SH-SY5Y (cell line): ENCODE measurements at regions not wholly inside any gene's neighbourhood (a gene's known extent, or its start where the extent isn't known, plus 50 kb on each side); places are given as distances from the start of the nearest gene placed in this dataset.

ENCODE experiments used
- GATA2 ChIP-seq: IDR thresholded peaks from 2 replicates; pipeline ENCODE4 v1.6.1; 2011; ENCODE audit warnings: mild to moderate bottlenecking, low read depth, low read length
- GATA3 ChIP-seq: IDR thresholded peaks from 2 replicates; pipeline ENCODE4 v1.6.1; 2011; ENCODE audit warnings: low read depth, mild to moderate bottlenecking, low read length, moderate library complexity

DNA sequence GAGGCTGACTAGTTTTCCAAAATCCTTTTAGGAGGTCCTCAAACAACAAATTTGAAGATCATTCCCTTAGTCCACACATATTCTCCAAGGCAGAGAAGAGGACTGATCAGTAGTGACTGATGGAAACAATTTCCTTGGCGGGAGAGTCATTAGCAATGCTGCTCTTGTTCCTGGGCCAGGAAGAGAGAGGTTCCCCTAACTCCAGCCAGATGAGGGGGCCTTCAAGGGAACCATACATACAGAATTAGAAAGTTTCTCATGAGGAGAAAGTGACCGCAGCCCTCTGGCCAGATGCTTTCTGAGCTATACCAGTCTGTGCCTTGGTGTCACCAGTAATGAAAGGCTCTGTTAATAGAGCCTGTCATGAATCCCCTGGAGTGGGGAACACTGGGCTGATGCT is 539.4 kb downstream of the BNC2 start:
- no peak for TF ChIP-seq GATA2
- no peak for TF ChIP-seq GATA3
